ENCODE measurements at regions not wholly inside any gene's neighbourhood (a gene's known extent, or its start where the extent isn't known, plus 50 kb on each side); places are given as distances from the start of the nearest gene placed in this dataset.

DNA sequence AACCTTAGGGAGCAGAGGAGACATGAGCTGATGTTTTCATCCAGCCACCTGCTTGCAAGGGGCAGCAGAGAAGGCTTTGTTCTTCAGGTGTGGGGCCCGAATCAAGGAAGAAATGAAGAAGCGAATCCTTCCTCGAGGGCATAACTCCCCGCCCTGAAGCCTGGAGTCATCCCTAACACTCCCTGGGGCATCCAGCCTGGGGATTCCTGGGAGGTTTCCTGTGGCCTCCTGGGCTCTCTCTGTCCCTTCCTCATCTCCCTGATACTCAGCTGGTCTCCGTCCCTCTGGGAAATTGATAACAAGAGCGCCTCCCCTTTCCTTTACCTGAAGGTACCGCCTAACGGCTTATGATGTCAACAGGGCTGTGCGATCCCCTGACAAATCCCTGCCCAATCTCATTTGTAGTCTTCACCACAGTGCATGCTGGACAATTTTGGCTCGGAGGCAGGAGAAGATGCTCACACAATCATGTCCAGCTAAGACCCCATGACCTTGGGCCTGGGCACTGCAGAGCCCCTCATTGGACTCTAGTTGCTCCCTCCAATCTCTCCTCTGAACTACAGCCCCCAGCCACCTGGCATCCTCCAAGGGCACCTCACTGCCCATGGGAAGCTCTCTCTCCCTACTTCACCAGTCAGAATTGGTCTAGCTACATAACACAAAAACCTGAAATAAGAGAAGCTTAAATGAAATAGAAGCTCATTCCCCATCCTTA lies 80.6 kb upstream of the RTL6 start:
- no peak overlapping the region for H3K4me3 Mint-ChIP-seq
- H3K9me3 Mint-ChIP-seq = no peaks in the 10 kb centered on the region
- H3K27ac Mint-ChIP-seq = no peak overlapping the region
- no peaks in the 10 kb centered on the region for H3K36me3 Mint-ChIP-seq (ENCODE audit: insufficient read depth)
- ATAC-seq (replicated peaks) = no peak
- H3K4me1 Mint-ChIP-seq (ENCODE audit: low read depth in 2 of 2) = no peaks in the 10 kb centered on the region
- DNase-seq = no peak
- H3K27me3 Mint-ChIP-seq = peaks cover 42 to 84% of the 10 kb centered on the region in 2 donors

GRCh38 chr22:44578110-44578457 lies 80.1 kb upstream of the RTL6 start:
- no peaks in the 10 kb centered on the region for H3K9me3 Mint-ChIP-seq
- H3K4me1 Mint-ChIP-seq (ENCODE audit: low read depth in 2 of 2) = no peaks in the 10 kb centered on the region
- H3K27ac Mint-ChIP-seq = no peak overlapping the region
- no peaks in the 10 kb centered on the region for H3K36me3 Mint-ChIP-seq (ENCODE audit: insufficient read depth)
- no peak for DNase-seq
- no peak for ATAC-seq (replicated peaks)
- peaks cover 41 to 82% of the 10 kb centered on the region in 2 donors for H3K27me3 Mint-ChIP-seq
- no peak overlapping the region for H3K4me3 Mint-ChIP-seq

GRCh38 chr22:44577391-44578109 lies 79.5 kb upstream of the RTL6 start:
- no peak for ATAC-seq (replicated peaks)
- H3K27me3 Mint-ChIP-seq = peaks cover 35 to 77% of the 10 kb centered on the region in 2 donors
- no peak overlapping the region for H3K27ac Mint-ChIP-seq
- no peak overlapping the region for H3K4me3 Mint-ChIP-seq
- no peaks in the 10 kb centered on the region for H3K4me1 Mint-ChIP-seq (ENCODE audit: low read depth in 2 of 2)
- no peaks in the 10 kb centered on the region for H3K36me3 Mint-ChIP-seq (ENCODE audit: insufficient read depth)
- no peaks in the 10 kb centered on the region for H3K9me3 Mint-ChIP-seq
- DNase-seq = no peak

GRCh38 chr22:44576311-44577260 lies 78.6 kb upstream of the RTL6 start:
- H3K36me3 Mint-ChIP-seq (ENCODE audit: insufficient read depth) = no peaks in the 10 kb centered on the region
- no peaks in the 10 kb centered on the region for H3K9me3 Mint-ChIP-seq
- H3K27ac Mint-ChIP-seq = no peak overlapping the region
- peaks cover 36 to 73% of the 10 kb centered on the region in 2 donors for H3K27me3 Mint-ChIP-seq
- no peak overlapping the region for H3K4me3 Mint-ChIP-seq
- DNase-seq = no peak
- no peak for ATAC-seq (replicated peaks)
- no peaks in the 10 kb centered on the region for H3K4me1 Mint-ChIP-seq (ENCODE audit: low read depth in 2 of 2)

DNA sequence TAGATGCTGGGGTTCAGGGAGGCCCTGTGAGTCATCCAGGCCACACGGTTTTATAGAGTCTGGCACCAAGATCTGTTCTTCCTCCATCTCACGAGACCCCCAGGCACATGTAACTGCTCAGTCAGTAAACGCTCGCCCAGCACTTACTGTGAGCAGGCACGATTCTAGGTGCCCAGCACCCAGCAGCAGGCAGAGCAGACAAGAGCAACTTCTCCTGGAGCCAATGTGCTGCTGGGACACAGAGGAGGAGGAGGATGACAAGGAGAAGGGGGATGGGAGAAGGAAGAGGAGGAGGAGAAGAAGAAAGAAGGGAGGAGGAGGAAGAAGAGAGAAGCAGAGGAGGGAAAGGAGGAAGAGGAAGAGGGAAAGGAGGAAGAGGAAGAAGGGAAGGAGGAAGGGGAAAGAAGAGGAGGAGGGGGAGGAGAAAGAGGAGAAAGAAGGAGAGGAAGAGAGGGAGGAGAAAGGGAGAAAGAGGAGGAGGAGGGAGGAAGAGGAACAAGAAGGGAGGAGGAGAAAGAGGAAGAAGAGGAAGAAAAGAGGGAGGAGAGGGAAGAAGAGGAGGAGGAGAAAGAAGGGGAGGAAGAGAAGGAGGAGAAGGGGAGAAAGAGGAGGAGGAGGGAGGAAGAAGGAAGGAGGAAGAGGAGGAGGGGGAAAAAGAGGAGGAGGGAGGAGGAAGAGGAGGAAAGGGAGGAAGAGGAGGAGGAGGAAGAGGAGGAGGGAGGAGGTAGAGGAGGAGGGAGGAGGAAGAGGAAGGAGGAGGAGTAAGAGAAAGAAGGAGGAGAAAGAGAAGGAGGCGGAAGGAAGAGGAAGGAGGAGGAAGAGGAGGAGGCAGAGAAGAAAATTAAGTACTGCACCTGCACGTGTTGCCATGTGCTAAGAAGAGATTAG lies 77.6 kb upstream of the RTL6 start:
- ATAC-seq (replicated peaks) = no peak
- Mint-ChIP-seq H3K27me3 (peaks cover 43 to 77% of the 10 kb centered on the region in 2 donors), H3K4me3 (no peak overlapping the region), H3K36me3 (ENCODE audit: insufficient read depth) (no peaks in the 10 kb centered on the region), H3K9me3 (no peaks in the 10 kb centered on the region), H3K27ac (peak overlapping the region in 1 of 2 donors; percentile 30), H3K4me1 (ENCODE audit: low read depth in 2 of 2) (no peaks in the 10 kb centered on the region)
- DNase-seq = no peak

- Mint-ChIP-seq H3K4me1 (ENCODE audit: low read depth in 2 of 2) (no peaks in the 10 kb centered on the region), H3K27ac (peak overlapping the region in 1 of 2 donors; percentile 30), H3K27me3 (peaks cover 38 to 81% of the 10 kb centered on the region in 2 donors), H3K4me3 (no peak overlapping the region), H3K9me3 (no peaks in the 10 kb centered on the region), H3K36me3 (ENCODE audit: insufficient read depth) (no peaks in the 10 kb centered on the region)
- no peak for DNase-seq
- ATAC-seq (replicated peaks) = no peak
These were observed 76.8 kb upstream of the RTL6 start for GRCh38 chr22:44574640-44575380.

DNA sequence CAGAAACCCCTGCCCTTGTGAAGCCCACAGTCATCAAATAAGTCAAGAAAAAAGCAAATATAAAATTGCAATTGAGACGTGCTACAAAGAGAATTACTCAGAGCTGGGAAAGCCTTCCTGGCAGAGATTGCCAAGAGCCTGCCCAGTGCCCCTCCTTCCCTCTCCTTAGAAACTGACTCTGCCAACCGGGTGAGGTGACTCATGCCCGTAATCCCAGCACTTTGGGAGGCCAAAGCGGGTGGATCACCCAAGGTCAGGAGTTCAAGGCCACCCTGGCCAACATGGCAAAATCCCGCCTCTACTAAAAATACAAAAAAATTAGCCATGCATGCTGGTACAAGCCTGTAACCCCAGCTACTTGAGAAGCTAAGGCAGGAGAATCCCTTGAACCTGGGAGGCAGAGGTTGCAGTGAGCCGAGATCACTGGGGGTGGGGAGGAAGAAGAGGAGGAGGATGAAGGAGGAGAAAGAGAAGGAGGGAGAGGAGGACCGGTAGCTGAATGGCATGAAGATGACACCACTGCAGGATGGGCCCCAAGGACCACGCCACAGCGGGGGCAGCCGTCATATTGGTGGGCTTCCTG lies 76.1 kb upstream of the RTL6 start:
- Mint-ChIP-seq H3K36me3 (ENCODE audit: insufficient read depth) (no peaks in the 10 kb centered on the region), H3K4me3 (no peak overlapping the region), H3K4me1 (ENCODE audit: low read depth in 2 of 2) (no peaks in the 10 kb centered on the region), H3K27ac (no peak overlapping the region), H3K27me3 (peaks cover 38 to 79% of the 10 kb centered on the region in 2 donors), H3K9me3 (no peaks in the 10 kb centered on the region)
- DNase-seq = no peak
- ATAC-seq (replicated peaks) = no peak

DNA sequence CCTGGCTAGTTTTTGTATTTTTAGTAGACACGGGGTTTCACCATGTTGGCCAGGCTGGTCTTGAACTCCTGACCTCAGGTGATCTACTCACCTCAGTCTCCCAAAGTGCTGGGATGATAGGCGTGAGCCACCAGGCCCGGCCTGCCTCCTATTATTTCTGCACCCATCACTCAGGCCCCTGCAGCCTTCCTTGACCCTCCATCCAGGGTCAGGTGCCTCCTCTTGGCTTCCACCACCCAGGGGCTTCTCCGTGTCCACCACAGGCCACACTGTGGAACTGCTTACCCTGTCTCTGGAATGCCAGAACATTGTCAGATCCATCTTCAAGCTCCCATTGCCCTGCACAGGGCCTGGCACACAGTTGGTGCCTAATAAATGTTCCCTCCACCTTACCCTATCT lies 75.4 kb upstream of the RTL6 start:
- no peaks in the 10 kb centered on the region for H3K9me3 Mint-ChIP-seq
- peaks cover 38 to 72% of the 10 kb centered on the region in 2 donors for H3K27me3 Mint-ChIP-seq
- no peak for ATAC-seq (replicated peaks)

DNA sequence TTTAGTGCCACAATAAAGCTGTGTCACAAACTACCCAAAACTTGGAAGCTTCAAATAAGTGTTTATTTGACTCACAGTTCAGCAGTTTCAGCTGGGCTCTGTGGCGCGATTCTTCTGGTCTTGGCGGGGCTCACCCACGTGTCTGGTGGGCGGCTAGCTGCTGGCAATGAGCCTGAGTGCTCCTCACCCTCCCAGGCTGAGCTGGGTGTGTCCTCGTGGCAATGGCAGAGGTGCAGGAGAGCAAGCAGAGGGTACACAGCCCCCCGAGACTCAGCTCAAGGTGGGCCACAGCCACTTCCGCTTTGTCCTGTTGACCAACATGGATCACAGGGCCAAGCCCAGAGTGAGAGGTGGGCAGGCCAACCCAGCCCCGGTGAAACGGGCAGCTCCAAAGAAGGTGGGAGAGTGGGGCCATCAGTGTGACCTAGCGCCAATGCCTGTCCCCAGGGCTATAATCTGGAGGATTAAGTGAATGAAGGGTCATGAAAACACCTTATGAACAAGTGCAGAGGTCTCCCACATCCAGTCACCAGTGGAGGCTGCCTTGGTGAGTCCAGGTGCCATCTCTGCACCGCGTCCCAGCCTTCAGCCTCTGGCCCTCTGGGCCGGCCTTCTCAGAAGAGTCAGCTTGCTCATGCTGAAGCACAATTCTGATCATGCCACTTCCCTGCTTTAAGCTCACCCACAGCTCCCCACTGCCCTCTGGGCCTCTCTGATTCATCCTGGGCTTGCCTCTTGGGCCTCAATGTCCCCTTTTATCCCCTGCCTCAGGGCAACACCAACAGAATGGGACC lies 74.6 kb upstream of the RTL6 start:
- no peak overlapping the region for H3K4me3 Mint-ChIP-seq
- H3K27ac Mint-ChIP-seq = no peak overlapping the region
- DNase-seq (no peak), ATAC-seq (replicated peaks) (no peak)
- peaks cover 1 to 5% of the 10 kb centered on the region in 2 donors for H3K4me1 Mint-ChIP-seq (ENCODE audit: low read depth in 2 of 2)
- no peaks in the 10 kb centered on the region for H3K9me3 Mint-ChIP-seq
- no peaks in the 10 kb centered on the region for H3K36me3 Mint-ChIP-seq (ENCODE audit: insufficient read depth)
- H3K27me3 Mint-ChIP-seq = peaks cover 38 to 76% of the 10 kb centered on the region in 2 donors

More for the DNA sequence above, 75.4 kb upstream of the RTL6 start:
- H3K4me3 Mint-ChIP-seq = no peak overlapping the region
- DNase-seq = no peak
- no peaks in the 10 kb centered on the region for H3K36me3 Mint-ChIP-seq (ENCODE audit: insufficient read depth)
- H3K4me1 Mint-ChIP-seq (ENCODE audit: low read depth in 2 of 2) = no peaks in the 10 kb centered on the region
- H3K27ac Mint-ChIP-seq = no peak overlapping the region

- DNase-seq (no peak), ATAC-seq (replicated peaks) (no peak)
- H3K4me1 Mint-ChIP-seq (ENCODE audit: low read depth in 2 of 2) = peaks cover 3 to 6% of the 10 kb centered on the region in 2 donors
- no peak overlapping the region for H3K4me3 Mint-ChIP-seq
- no peak overlapping the region for H3K27ac Mint-ChIP-seq
- H3K9me3 Mint-ChIP-seq = no peaks in the 10 kb centered on the region
- peaks cover 38 to 68% of the 10 kb centered on the region in 2 donors for H3K27me3 Mint-ChIP-seq
- no peaks in the 10 kb centered on the region for H3K36me3 Mint-ChIP-seq (ENCODE audit: insufficient read depth)
These were observed 73.8 kb upstream of the RTL6 start for GRCh38 chr22:44571566-44572413.

All from effector memory CD8-positive, alpha-beta T cell (primary cell).